Retinal pigment epithelial cell (primary cell): ENCODE measurements at regions not wholly inside any gene's neighbourhood (a gene's known extent, or its start where the extent isn't known, plus 50 kb on each side); places are given as distances from the start of the nearest gene placed in this dataset.
"Not testable (repeated sequence)": the region's sequence is repeated elsewhere in the genome, so short reads cannot be mapped to it uniquely, and the experiment has no call there.

Experiments
- DNase-seq: peaks from one replicate; pipeline ENCODE4 v3.0.0-alpha.2; 2010; ENCODE audit warnings: low read depth
- H3K4me3 ChIP-seq: 2 replicates; pipeline ENCODE4 v1.5.1; 2011; ENCODE audit warnings: mild to moderate bottlenecking, low read length, control low read depth, moderate library complexity
- CTCF ChIP-seq: conservative IDR thresholded peaks from 2 replicates; pipeline ENCODE4 v1.5.1; 2011; ENCODE audit warnings: low read depth, low read length, control low read depth, inconsistent platforms

GRCh38 chr10:76815505-76815904 lies 822.1 kb downstream of the KCNMA1 start:
- H3K4me3 ChIP-seq, DNase-seq: not testable (repeated sequence)

GRCh38 chr10:76811430-76811829 lies 826.2 kb downstream of the KCNMA1 start:
- no peak overlapping the region for H3K4me3 ChIP-seq
- DNase-seq = no peak
- TF ChIP-seq CTCF = no peak

- TF ChIP-seq CTCF = no peak
- no peak overlapping the region for H3K4me3 ChIP-seq
- no peak for DNase-seq
Measured at GRCh38 chr10:76788452-76788811, 849.2 kb downstream of the KCNMA1 start.

DNA sequence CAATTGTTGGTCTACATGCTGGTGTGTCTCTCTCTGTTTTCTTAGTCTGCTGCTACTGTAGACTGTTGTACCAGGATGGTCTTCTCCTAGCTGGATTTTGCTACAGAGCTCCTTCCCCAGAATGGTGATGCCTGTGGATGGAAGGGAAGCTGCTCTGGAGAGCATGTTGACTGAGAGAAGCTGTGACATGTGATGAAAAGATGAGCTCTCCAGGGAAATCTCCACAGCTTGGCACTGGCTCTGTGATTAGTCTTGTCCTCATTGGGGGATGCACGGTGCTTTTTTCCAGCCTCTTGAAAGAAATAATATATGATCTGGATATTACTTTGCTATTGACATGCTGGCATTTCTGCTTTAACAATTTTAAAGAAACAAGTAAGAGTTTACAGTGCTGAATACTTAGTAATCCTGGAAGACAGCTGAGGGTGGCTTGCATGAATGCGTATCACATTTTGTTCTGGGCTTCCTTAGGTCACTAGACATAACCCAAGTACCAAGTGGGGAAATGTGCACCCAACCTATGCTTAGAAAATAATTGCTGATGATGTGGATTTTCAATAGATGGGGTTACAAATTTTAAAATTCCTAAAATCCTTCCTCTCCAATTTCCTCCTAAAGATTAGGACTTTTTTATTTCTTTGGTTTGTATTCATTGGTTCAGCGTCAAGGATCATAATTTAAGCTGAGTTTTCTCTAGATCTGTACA lies 849.7 kb downstream of the KCNMA1 start:
- no peak for TF ChIP-seq CTCF
- no peak for DNase-seq
- no peak overlapping the region for H3K4me3 ChIP-seq

DNA sequence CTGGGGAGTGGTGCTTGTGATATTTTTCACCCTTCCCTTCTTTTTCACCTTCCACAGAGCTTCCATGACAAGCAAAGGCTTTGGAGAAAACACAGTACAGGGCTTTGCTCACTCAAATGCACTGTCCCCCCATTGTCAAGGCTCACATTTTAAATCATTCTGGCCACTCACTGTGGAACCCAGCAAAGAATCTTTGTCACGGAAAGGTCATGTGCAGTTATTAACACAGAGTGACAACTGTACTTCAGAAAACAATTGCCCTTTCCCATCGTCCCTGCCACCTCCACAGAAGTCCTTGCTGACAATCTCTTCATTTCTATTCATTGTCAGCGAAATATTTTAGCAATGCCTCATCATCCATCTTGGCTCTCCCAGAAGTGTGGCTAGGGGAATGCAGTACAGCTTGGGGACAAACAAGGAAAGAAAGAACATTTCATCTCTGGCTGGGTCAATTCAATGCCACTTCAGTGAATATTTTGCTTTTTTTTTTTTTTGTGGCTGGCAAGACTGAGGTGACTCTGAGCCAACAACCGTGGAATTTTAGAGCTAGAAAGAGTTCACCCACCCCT lies 851.0 kb downstream of the KCNMA1 start:
- H3K4me3 ChIP-seq = no peak overlapping the region
- DNase-seq = no peak
- TF ChIP-seq CTCF = no peak

DNA sequence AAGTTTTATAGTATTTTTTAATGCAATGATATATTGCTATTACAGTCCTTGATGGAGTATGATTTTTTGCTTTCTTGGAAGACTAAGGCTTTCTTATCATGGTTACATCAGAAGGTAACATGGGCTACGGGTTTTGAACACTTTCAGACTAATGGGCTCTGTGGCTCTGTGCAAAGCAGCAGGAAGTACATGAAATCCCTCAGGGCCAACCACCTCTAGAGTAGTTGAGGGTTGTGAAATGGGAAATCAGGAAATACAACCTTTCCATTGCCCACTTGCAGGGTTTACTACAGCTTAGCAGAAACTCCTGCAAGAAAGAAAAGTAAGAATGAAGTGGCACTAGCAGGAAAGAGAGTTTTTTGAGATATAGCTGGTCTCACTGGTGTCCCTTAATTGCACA lies 853.5 kb downstream of the KCNMA1 start:
- DNase-seq = no peak
- TF ChIP-seq CTCF = no peak
- no peak overlapping the region for H3K4me3 ChIP-seq

DNA sequence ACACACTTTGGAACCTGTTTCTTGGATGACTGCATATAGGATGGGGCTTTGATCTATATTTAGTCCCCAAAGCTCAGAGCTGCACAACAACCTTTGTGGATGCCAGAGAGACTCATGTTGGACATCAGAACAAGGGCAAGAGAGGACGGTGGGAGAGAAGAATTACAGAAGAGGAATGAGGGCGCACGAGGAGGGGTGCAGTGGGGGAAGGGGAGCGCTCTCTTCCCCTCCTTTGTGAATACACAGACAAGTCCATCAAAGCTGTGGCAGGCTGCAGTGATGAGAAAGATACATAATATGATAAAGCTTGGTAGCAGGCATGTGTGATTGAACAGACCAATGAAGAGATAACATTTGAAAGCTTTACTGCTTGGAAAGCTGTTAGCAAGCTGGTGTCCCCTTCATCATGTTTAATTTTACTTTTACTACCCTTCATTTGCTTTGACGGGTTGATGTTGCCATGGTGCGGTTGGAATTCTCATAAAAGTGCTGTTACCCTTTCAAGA lies 857.8 kb downstream of the KCNMA1 start:
- no peak overlapping the region for H3K4me3 ChIP-seq
- DNase-seq = no peak
- no peak for TF ChIP-seq CTCF
